K562 (cell line): ENCODE measurements at regions not wholly inside any gene's neighbourhood (a gene's known extent, or its start where the extent isn't known, plus 50 kb on each side); places are given as distances from the start of the nearest gene placed in this dataset.

ENCODE experiments used
- TF ChIP-seq, protein P1 (sequence below), 2 experiments: fragments of 450-650 bp in 1 of 2; sonication (generic) in 1 of 2; formaldehyde crosslinking in 1 of 2; IDR thresholded peaks; 2 replicates each; pipeline versions ENCODE4 v1.7.1 to v1.9.0; 2016 to 2022; ENCODE audit warnings: inconsistent platforms in 1 of 2, mild to moderate bottlenecking in 1 of 2, missing genetic modification reagents in 1 of 2

DNA sequence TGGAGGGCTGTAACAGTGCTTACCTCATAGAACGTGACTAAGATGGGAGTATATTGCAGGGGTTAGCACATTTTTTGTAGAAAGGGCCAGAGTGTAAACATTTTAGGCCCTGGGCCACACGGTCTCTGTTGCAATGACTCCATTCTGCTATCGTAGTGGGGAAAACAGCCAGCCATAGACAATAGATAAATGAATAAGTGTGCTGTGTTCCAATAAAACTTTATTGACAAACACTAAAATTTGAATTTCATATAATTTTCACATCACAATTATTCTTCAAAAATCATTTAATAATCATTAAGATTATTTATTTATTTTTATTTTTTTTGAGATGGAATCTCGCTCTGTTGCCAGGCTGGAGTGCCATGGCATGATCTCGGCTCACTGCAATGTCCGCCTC lies 478.6 kb downstream of the SHQ1 start (continued):
- TF ChIP-seq, protein P1, sequence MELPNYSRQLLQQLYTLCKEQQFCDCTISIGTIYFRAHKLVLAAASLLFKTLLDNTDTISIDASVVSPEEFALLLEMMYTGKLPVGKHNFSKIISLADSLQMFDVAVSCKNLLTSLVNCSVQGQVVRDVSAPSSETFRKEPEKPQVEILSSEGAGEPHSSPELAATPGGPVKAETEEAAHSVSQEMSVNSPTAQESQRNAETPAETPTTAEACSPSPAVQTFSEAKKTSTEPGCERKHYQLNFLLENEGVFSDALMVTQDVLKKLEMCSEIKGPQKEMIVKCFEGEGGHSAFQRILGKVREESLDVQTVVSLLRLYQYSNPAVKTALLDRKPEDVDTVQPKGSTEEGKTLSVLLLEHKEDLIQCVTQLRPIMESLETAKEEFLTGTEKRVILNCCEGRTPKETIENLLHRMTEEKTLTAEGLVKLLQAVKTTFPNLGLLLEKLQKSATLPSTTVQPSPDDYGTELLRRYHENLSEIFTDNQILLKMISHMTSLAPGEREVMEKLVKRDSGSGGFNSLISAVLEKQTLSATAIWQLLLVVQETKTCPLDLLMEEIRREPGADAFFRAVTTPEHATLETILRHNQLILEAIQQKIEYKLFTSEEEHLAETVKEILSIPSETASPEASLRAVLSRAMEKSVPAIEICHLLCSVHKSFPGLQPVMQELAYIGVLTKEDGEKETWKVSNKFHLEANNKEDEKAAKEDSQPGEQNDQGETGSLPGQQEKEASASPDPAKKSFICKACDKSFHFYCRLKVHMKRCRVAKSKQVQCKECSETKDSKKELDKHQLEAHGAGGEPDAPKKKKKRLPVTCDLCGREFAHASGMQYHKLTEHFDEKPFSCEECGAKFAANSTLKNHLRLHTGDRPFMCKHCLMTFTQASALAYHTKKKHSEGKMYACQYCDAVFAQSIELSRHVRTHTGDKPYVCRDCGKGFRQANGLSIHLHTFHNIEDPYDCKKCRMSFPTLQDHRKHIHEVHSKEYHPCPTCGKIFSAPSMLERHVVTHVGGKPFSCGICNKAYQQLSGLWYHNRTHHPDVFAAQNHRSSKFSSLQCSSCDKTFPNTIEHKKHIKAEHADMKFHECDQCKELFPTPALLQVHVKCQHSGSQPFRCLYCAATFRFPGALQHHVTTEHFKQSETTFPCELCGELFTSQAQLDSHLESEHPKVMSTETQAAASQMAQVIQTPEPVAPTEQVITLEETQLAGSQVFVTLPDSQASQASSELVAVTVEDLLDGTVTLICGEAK (IDR thresholded peaks at IDR 0.05): peak; percentile 92
- TF ChIP-seq, protein P1 (CRISPR knock-in tag; IDR thresholded peaks at IDR 0.05): peak; percentile 86
